ENCODE measurements at regions not wholly inside any gene's neighbourhood (a gene's known extent, or its start where the extent isn't known, plus 50 kb on each side); places are given as distances from the start of the nearest gene placed in this dataset.

- no peak for TF ChIP-seq CTCF (IDR thresholded peaks at IDR 0.05; ENCODE audit: low read length)
- TF ChIP-seq EZH2 (optimal IDR thresholded peaks at IDR 0.05; ENCODE audit: low read depth, low read length) = no peak
Observed at GRCh38 chr7:115654384-115655214, 376.0 kb downstream of the TFEC start.
